SK-N-SH (cell line): ENCODE measurements at regions not wholly inside any gene's neighbourhood (a gene's known extent, or its start where the extent isn't known, plus 50 kb on each side); places are given as distances from the start of the nearest gene placed in this dataset.

ENCODE experiments used
- CTCF ChIA-PET: fragments of 300-600, 350-600 bp; formaldehyde crosslinking; extraction: SDS; loops from one replicate; lab custom pipeline; 2021; lab: Yijun Ruan, JAX
- POLR2A ChIA-PET: fragments of 350-600 bp; sonication (Branson Sonifier 250); formaldehyde crosslinking; extraction: SDS; loops from one replicate; lab custom pipeline; 2020; ENCODE audit warnings: antibody characterized with exemption, inconsistent platforms; lab: Yijun Ruan, JAX
- DNase-seq: peaks from one replicate; pipeline ENCODE4 v3.0.0; 2012
- H2AFZ ChIP-seq: fragments of 200-600 bp; sonication (generic); 2 replicates; pipeline ENCODE4 v1.8.1; 2016; ENCODE audit warnings: antibody characterized with exemption, mild to moderate bottlenecking, low read depth
- H3F3A ChIP-seq: fragments of 200-600 bp; sonication (generic); replicated peaks from 2 replicates; pipeline ENCODE3; 2016; ENCODE audit warnings: antibody characterized with exemption, mild to moderate bottlenecking; ENCODE audit not compliant: insufficient read depth
- H3K27ac ChIP-seq, 2 experiments: fragments of 200-500 bp in 1 of 2; fragments of 200-600 bp in 1 of 2; sonication (Bioruptor generic) in 1 of 2; sonication (generic), shearing (Covaris generic) in 1 of 2; 2 replicates each; pipeline versions ENCODE4 v1.5.1 to v1.6.1; 2014 to 2016; ENCODE audit warnings: low read depth in 2 of 2, inconsistent platforms in 1 of 2, low read length in 1 of 2, mild to moderate bottlenecking in 1 of 2, mixed read lengths in 1 of 2
- H3K27me3 ChIP-seq: fragments of 200-600 bp; sonication (generic), shearing (Covaris generic); 2 replicates; pipeline ENCODE4 v1.6.1; 2016; ENCODE audit warnings: mixed run types; ENCODE audit not compliant: insufficient read depth
- H3K36me3 ChIP-seq, 2 experiments: fragments of 200-500 bp in 1 of 2; fragments of 200-600 bp in 1 of 2; sonication (Bioruptor generic) in 1 of 2; sonication (generic) in 1 of 2; replicated peaks in 1 of 2; 2 replicates each; pipeline versions ENCODE3 to v1.5.1; 2014 to 2016; ENCODE audit warnings: low read length in 1 of 2, mild to moderate bottlenecking in 1 of 2; ENCODE audit not compliant: insufficient read depth in 2 of 2, control insufficient read depth in 1 of 2
- H3K4me1 ChIP-seq, 2 experiments: fragments of 200-500 bp in 1 of 2; fragments of 200-600 bp in 1 of 2; sonication (Bioruptor generic) in 1 of 2; sonication (generic), shearing (Covaris generic) in 1 of 2; 2 replicates each; pipeline versions ENCODE4 v1.5.1 to v1.6.1; 2014 to 2016; ENCODE audit warnings: low read depth in 1 of 2, low read length in 1 of 2, mixed run types in 1 of 2; ENCODE audit not compliant: insufficient read depth in 2 of 2, control insufficient read depth in 1 of 2
- H3K4me2 ChIP-seq: fragments of 200-600 bp; sonication (generic), shearing (Covaris generic); 2 replicates; pipeline ENCODE4 v1.6.1; 2017; ENCODE audit warnings: mixed run types
- H3K4me3 ChIP-seq, 2 experiments: fragments of 200-500 bp in 1 of 2; fragments of 200-600 bp in 1 of 2; sonication (Bioruptor generic) in 1 of 2; sonication (generic), shearing (Covaris generic) in 1 of 2; 2 replicates each; pipeline versions ENCODE4 v1.5.1 to v1.8.1; 2014 to 2016; ENCODE audit warnings: low read depth in 2 of 2, inconsistent platforms in 1 of 2, low read length in 1 of 2, mild to moderate bottlenecking in 1 of 2, mixed read lengths in 1 of 2, moderate library complexity in 1 of 2
- H3K79me2 ChIP-seq: fragments of 200-600 bp; sonication (generic); 2 replicates; pipeline ENCODE4 v1.8.1; 2017; ENCODE audit warnings: mild to moderate bottlenecking; ENCODE audit not compliant: insufficient read depth
- H3K9ac ChIP-seq: fragments of 200-600 bp; sonication (generic); 2 replicates; pipeline ENCODE4 v1.6.1; 2017; ENCODE audit warnings: mixed run types
- H3K9me2 ChIP-seq: fragments of 200-600 bp; sonication (generic); 2 replicates; pipeline ENCODE4 v1.6.1; 2017; ENCODE audit warnings: mixed run types
- H3K9me3 ChIP-seq: fragments of 200-600 bp; sonication (generic); 2 replicates; pipeline ENCODE4 v1.6.1; 2017; ENCODE audit warnings: mixed run types, mild to moderate bottlenecking, moderate library complexity
- H4K20me1 ChIP-seq: fragments of 200-600 bp; sonication (generic); 2 replicates; pipeline ENCODE4 v1.6.1; 2017; ENCODE audit warnings: mild to moderate bottlenecking, mixed run types; ENCODE audit not compliant: insufficient read depth
- CHD2 ChIP-seq: fragments of 150-350 bp; IDR thresholded peaks from 2 replicates; pipeline ENCODE4 v1.6.1; 2018; ENCODE audit warnings: low read length; ENCODE audit not compliant: partially characterized antibody
- FOSL2 ChIP-seq: IDR thresholded peaks from 2 replicates; pipeline ENCODE4 v1.4.0; 2012; ENCODE audit warnings: low read depth, mild to moderate bottlenecking, moderate library complexity, borderline replicate concordance
- FOXJ3 ChIP-seq: sonication (generic); formaldehyde crosslinking; IDR thresholded peaks from 2 replicates; pipeline ENCODE4 v1.5.1; 2020; ENCODE audit warnings: mild to moderate bottlenecking, missing genetic modification reagents
- GABPA ChIP-seq: IDR thresholded peaks from 2 replicates; pipeline ENCODE4 v1.4.0; 2012; ENCODE audit warnings: low read depth, mild to moderate bottlenecking
- GATA2 ChIP-seq: sonication (generic); formaldehyde crosslinking; IDR thresholded peaks from 2 replicates; pipeline ENCODE4 v1.5.0; 2020; ENCODE audit warnings: mild to moderate bottlenecking, missing genetic modification reagents
- MAX ChIP-seq: IDR thresholded peaks from 2 replicates; pipeline ENCODE4 v1.4.0; 2012; ENCODE audit warnings: low read depth
- MEF2A ChIP-seq: IDR thresholded peaks from 2 replicates; pipeline ENCODE4 v1.4.0; 2012; ENCODE audit warnings: low read depth, borderline replicate concordance
- MXI1 ChIP-seq: IDR thresholded peaks from 2 replicates; pipeline ENCODE4 v1.6.1; 2012; ENCODE audit warnings: mild to moderate bottlenecking, low read depth, low read length, improper control_type of control experiment
- POLR2AphosphoS5 ChIP-seq: IDR thresholded peaks from 2 replicates; pipeline ENCODE4 v1.6.1; 2012; ENCODE audit warnings: low read depth, low read length
- RAD21 ChIP-seq: IDR thresholded peaks from 2 replicates; pipeline ENCODE4 v1.6.1; 2012; ENCODE audit warnings: mild to moderate bottlenecking, low read length
- RFX5 ChIP-seq: IDR thresholded peaks from 2 replicates; pipeline ENCODE4 v1.6.1; 2012; ENCODE audit warnings: mild to moderate bottlenecking, improper control_type of control experiment, low read length
- USF1 ChIP-seq: IDR thresholded peaks from 2 replicates; pipeline ENCODE4 v1.4.0; 2012; ENCODE audit warnings: low read depth, borderline replicate concordance
- USF2 ChIP-seq: fragments of 150-350 bp; IDR thresholded peaks from 2 replicates; pipeline ENCODE4 v1.6.1; 2017; ENCODE audit warnings: antibody characterized with exemption, low read length, low read depth, borderline replicate concordance
- WGBS: methylation state at CpG from one replicate; pipeline ENCODE4 v1.1.6; 2017; ENCODE audit warnings: low lambda C conversion rate; 5-methylcytosine and 5-hydroxymethylcytosine counted together
- TF ChIP-seq, protein P1 (sequence below): IDR thresholded peaks from 2 replicates; pipeline ENCODE4 v1.6.1; 2012; ENCODE audit warnings: mild to moderate bottlenecking, low read depth, low read length, moderate library complexity

- Histone ChIP-seq H2AFZ (no peak overlapping the region), H3K4me1 (no peaks in the 10 kb centered on the region), H3K9me3 (no peaks in the 10 kb centered on the region), H3K36me3 (no peaks in the 10 kb centered on the region), H3K4me3 (no peak overlapping the region), H4K20me1 (no peaks in the 10 kb centered on the region), H3F3A (no peaks in the 10 kb centered on the region), H3K9ac (no peak overlapping the region), H3K27ac (no peak overlapping the region)
- POLR2A ChIA-PET: no interaction called here
- TF ChIP-seq USF2: no peak
- no peak for TF ChIP-seq MXI1
- no peak for TF ChIP-seq FOXJ3 (CRISPR knock-in tag)
- TF ChIP-seq USF1: no peak
- TF ChIP-seq CHD2: no peak
- TF ChIP-seq FOSL2: no peak
- TF ChIP-seq MAX: no peak
- no peak for TF ChIP-seq POLR2AphosphoS5
- no peak for TF ChIP-seq RAD21
- TF ChIP-seq GABPA: no peak
- TF ChIP-seq, protein P1, sequence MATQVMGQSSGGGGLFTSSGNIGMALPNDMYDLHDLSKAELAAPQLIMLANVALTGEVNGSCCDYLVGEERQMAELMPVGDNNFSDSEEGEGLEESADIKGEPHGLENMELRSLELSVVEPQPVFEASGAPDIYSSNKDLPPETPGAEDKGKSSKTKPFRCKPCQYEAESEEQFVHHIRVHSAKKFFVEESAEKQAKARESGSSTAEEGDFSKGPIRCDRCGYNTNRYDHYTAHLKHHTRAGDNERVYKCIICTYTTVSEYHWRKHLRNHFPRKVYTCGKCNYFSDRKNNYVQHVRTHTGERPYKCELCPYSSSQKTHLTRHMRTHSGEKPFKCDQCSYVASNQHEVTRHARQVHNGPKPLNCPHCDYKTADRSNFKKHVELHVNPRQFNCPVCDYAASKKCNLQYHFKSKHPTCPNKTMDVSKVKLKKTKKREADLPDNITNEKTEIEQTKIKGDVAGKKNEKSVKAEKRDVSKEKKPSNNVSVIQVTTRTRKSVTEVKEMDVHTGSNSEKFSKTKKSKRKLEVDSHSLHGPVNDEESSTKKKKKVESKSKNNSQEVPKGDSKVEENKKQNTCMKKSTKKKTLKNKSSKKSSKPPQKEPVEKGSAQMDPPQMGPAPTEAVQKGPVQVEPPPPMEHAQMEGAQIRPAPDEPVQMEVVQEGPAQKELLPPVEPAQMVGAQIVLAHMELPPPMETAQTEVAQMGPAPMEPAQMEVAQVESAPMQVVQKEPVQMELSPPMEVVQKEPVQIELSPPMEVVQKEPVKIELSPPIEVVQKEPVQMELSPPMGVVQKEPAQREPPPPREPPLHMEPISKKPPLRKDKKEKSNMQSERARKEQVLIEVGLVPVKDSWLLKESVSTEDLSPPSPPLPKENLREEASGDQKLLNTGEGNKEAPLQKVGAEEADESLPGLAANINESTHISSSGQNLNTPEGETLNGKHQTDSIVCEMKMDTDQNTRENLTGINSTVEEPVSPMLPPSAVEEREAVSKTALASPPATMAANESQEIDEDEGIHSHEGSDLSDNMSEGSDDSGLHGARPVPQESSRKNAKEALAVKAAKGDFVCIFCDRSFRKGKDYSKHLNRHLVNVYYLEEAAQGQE: no peak
- TF ChIP-seq GATA2 (CRISPR knock-in tag): no peak
- no peak for TF ChIP-seq MEF2A
- TF ChIP-seq RFX5: no peak
- TF ChIP-seq, all 33 proteins: peak for 0
- 43% methylated on average over 5 of the region's 5 CpGs for WGBS
- Histone ChIP-seq H3K27me3 (no peaks in the 10 kb centered on the region), H3K79me2 (no peaks in the 10 kb centered on the region), H3K9me2 (no peaks in the 10 kb centered on the region), H3K4me2 (no peak overlapping the region)
- CTCF ChIA-PET: no interaction called here
- DNase-seq: no peak
These were observed 162.2 kb upstream of the TMTC1 start for GRCh38 chr12:29945904-29946303.
